CD4-positive, alpha-beta T cell (primary cell): ENCODE measurements at regions not wholly inside any gene's neighbourhood (a gene's known extent, or its start where the extent isn't known, plus 50 kb on each side); places are given as distances from the start of the nearest gene placed in this dataset.

ENCODE experiments used
- ATAC-seq: fragments of 200-7000 bp; cut with Tn5 transposase; one replicate; pipeline ENCODE4 v1.10.0; 2022; ENCODE audit warnings: mild to moderate bottlenecking; ENCODE audit not compliant: poor library complexity
- CTCF ChIA-PET: fragments of 350-600 bp; sonication (Branson Sonifier 250); formaldehyde crosslinking; loops from one replicate; lab custom pipeline; 2021; ENCODE audit warnings: antibody characterized with exemption, inconsistent platforms; lab: Charles Lee
- POLR2A ChIA-PET: fragments of 350-600 bp; sonication (Branson Sonifier 250); formaldehyde crosslinking; loops from one replicate; lab custom pipeline; 2021; ENCODE audit warnings: antibody characterized with exemption, inconsistent platforms; lab: Charles Lee
- DNase-seq, 14 experiments: peaks; one replicate each; pipeline ENCODE4 v3.0.0-alpha.2; 2013 to 2020; ENCODE audit warnings: mixed read lengths in 2 of 14
- H3K27ac ChIP-seq, 2 donors: one replicate each; pipeline versions ENCODE4 v1.5.1 to v1.7.0; 2013; ENCODE audit warnings: low read length in 2 of 2, low read depth in 1 of 2, mild to moderate bottlenecking in 1 of 2
- H3K27me3 ChIP-seq, 2 experiments: 1 replicate in 1 of 2; 2 replicates in 1 of 2; pipeline versions ENCODE4 v1.6.1 to v1.7.0; 2013; ENCODE audit warnings: low read length in 2 of 2, control low read depth in 1 of 2, mild to moderate bottlenecking in 1 of 2, moderate library complexity in 1 of 2; ENCODE audit not compliant: insufficient read depth in 2 of 2, control insufficient read depth in 1 of 2
- H3K36me3 ChIP-seq: one replicate; pipeline ENCODE4 v1.6.1; 2013; ENCODE audit warnings: low read length, control low read depth; ENCODE audit not compliant: insufficient read depth
- H3K4me1 ChIP-seq: one replicate; pipeline ENCODE4 v1.6.1; 2013; ENCODE audit warnings: low read length, control low read depth; ENCODE audit not compliant: insufficient read depth
- H3K4me3 ChIP-seq: one replicate; pipeline ENCODE4 v1.5.1; 2013; ENCODE audit warnings: mild to moderate bottlenecking, low read length, moderate library complexity
- H3K9me3 ChIP-seq, 2 experiments: 1 replicate in 1 of 2; 2 replicates in 1 of 2; pipeline versions ENCODE4 v1.6.1 to v1.7.0; 2013; ENCODE audit warnings: low read length in 2 of 2, mild to moderate bottlenecking in 2 of 2, control low read depth in 1 of 2, moderate library complexity in 1 of 2; ENCODE audit not compliant: control insufficient read depth in 1 of 2, insufficient read depth in 1 of 2
- H3K27ac Mint-ChIP-seq: one replicate; pipeline ENCODE4 v1.8.0; 2020; ENCODE audit warnings: mixed read lengths
- H3K27me3 Mint-ChIP-seq: one replicate; pipeline ENCODE4 v1.8.0; 2021; ENCODE audit warnings: mixed read lengths
- H3K36me3 Mint-ChIP-seq: one replicate; pipeline ENCODE4 v1.8.0; 2021; ENCODE audit warnings: low read depth, mixed read lengths
- H3K4me1 Mint-ChIP-seq: one replicate; pipeline ENCODE4 v1.8.0; 2021; ENCODE audit warnings: low read depth, mixed read lengths
- H3K4me3 Mint-ChIP-seq: one replicate; pipeline ENCODE4 v1.8.0; 2020; ENCODE audit warnings: mild to moderate bottlenecking, mixed read lengths
- H3K9me3 Mint-ChIP-seq: one replicate; pipeline ENCODE4 v1.8.0; 2020; ENCODE audit warnings: mixed read lengths
- CTCF ChIP-seq: fragments of 200-600 bp; IDR thresholded peaks from one replicate; pipeline ENCODE4 v1.8.0; 2022; ENCODE audit warnings: antibody characterized with exemption, mild to moderate bottlenecking
- intact Hi-C, 2 experiments: fragments of 100-400 bp; cut with DNase I in 1 of 2; cut with micrococcal nuclease in 1 of 2; formaldehyde crosslinking; loops; one replicate each; pipeline versions ENCODE4 v1.15.1 to v1.9.0; 2023 to 2025; cut with DNase I, micrococcal nuclease

GRCh38 chr14:26381405-26381804 is 216.4 kb downstream of the NOVA1 start:
- no peak overlapping the region for H3K27ac ChIP-seq
- intact Hi-C loops, result no loop called here
- DNase-seq, result no peak
- H3K27ac Mint-ChIP-seq, result no peak overlapping the region
- H3K27me3 Mint-ChIP-seq, result no peaks in the 10 kb centered on the region
- H3K4me1 ChIP-seq, result no peaks in the 10 kb centered on the region
- peaks cover 15% of the 10 kb centered on the region for H3K9me3 Mint-ChIP-seq
- H3K36me3 Mint-ChIP-seq, result no peaks in the 10 kb centered on the region
- H3K4me1 Mint-ChIP-seq, result no peaks in the 10 kb centered on the region
- POLR2A ChIA-PET, result no interaction called here
- peaks cover 6 to 14% of the 10 kb centered on the region in 2 experiments for H3K9me3 ChIP-seq
- CTCF ChIA-PET, result no interaction called here
- H3K4me3 ChIP-seq, result no peak overlapping the region
- no peak overlapping the region for H3K4me3 Mint-ChIP-seq
- no peak for ATAC-seq
- TF ChIP-seq CTCF, result no peak
- H3K27me3 ChIP-seq, result no peaks in the 10 kb centered on the region
- no peaks in the 10 kb centered on the region for H3K36me3 ChIP-seq

DNA sequence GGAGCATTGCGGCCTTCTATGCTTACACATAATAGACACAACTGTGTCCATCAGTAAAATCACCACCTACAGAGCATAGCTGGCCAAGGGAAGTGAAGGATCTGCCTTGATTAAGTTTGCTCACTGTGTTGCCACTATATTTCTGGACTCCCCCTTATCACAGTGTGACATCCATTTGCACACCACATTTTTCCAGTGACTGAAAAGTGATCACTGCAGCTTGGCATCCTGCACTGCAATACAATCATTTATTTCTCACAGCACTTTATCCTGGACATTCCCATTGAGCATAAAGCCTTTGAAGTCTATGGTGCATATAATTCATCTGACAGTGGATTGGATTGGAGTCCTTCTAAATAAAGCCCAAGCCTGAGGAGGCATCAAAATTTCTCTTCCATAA is 217.2 kb downstream of the NOVA1 start:
- intact Hi-C loops, result no loop called here
- H3K4me3 ChIP-seq, result no peak overlapping the region
- Mint-ChIP-seq H3K4me3 (no peak overlapping the region), H3K4me1 (no peaks in the 10 kb centered on the region), H3K27ac (no peak overlapping the region), H3K9me3 (peaks cover 19% of the 10 kb centered on the region), H3K27me3 (no peaks in the 10 kb centered on the region), H3K36me3 (no peaks in the 10 kb centered on the region)
- POLR2A ChIA-PET, result no interaction called here
- no peak for TF ChIP-seq CTCF
- ATAC-seq, result no peak
- H3K4me1 ChIP-seq, result no peaks in the 10 kb centered on the region
- no peaks in the 10 kb centered on the region for H3K27me3 ChIP-seq
- H3K36me3 ChIP-seq, result no peaks in the 10 kb centered on the region
- no peak for DNase-seq
- H3K27ac ChIP-seq, result no peak overlapping the region
- CTCF ChIA-PET, result no interaction called here
- H3K9me3 ChIP-seq, result peaks cover 6 to 14% of the 10 kb centered on the region in 2 experiments

DNA sequence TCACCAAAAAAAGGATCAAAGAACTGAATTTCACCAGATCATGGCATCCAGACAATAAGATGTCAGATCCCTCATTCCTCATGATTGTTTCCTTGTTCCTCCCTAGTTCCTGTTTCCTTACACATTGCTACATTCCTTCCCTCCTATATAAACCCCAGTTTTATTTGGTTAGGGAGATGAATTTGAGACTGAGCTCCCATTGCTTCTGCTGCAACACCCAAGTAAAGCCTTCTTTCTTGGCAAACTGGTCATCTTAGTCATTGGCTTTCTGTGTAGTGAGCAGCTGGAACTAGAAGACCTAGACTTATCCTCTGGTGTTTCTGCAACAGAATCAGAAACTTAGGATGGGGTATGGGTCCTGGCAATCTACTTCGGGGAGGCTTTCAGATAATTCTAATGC is 217.9 kb downstream of the NOVA1 start:
- H3K36me3 Mint-ChIP-seq, result no peaks in the 10 kb centered on the region
- H3K27me3 Mint-ChIP-seq, result no peaks in the 10 kb centered on the region
- ATAC-seq, result no peak
- peaks cover 20% of the 10 kb centered on the region for H3K9me3 Mint-ChIP-seq
- no peak overlapping the region for H3K27ac Mint-ChIP-seq
- intact Hi-C loops, result no loop called here
- no peak for DNase-seq
- H3K4me3 Mint-ChIP-seq, result no peak overlapping the region
- Histone ChIP-seq H3K27ac (no peak overlapping the region), H3K27me3 (no peaks in the 10 kb centered on the region), H3K9me3 (peaks cover 6 to 14% of the 10 kb centered on the region in 2 experiments), H3K36me3 (no peaks in the 10 kb centered on the region), H3K4me1 (no peaks in the 10 kb centered on the region), H3K4me3 (no peak overlapping the region)
- H3K4me1 Mint-ChIP-seq, result no peaks in the 10 kb centered on the region
- ChIA-PET CTCF (no interaction called here), POLR2A (interaction anchor here (0.9 kb wide), 1 partner anchor 15 kb away, joined by 4 read pairs; no protein-coding TSS in a partner anchor)
- no peak for TF ChIP-seq CTCF
